ENCODE measurements at regions not wholly inside any gene's neighbourhood (a gene's known extent, or its start where the extent isn't known, plus 50 kb on each side); places are given as distances from the start of the nearest gene placed in this dataset.

GRCh38 chr4:34148322-34148908 lies 2095.9 kb downstream of the ARAP2 start:
- Histone ChIP-seq H3K4me3 (no peak overlapping the region), H3K27ac (no peak overlapping the region), H3K27me3 (no peaks in the 10 kb centered on the region), H3K4me1 (no peaks in the 10 kb centered on the region), H3K36me3 (no peaks in the 10 kb centered on the region), H3K9me3 (no peaks in the 10 kb centered on the region)
- TF ChIP-seq, protein P1, sequence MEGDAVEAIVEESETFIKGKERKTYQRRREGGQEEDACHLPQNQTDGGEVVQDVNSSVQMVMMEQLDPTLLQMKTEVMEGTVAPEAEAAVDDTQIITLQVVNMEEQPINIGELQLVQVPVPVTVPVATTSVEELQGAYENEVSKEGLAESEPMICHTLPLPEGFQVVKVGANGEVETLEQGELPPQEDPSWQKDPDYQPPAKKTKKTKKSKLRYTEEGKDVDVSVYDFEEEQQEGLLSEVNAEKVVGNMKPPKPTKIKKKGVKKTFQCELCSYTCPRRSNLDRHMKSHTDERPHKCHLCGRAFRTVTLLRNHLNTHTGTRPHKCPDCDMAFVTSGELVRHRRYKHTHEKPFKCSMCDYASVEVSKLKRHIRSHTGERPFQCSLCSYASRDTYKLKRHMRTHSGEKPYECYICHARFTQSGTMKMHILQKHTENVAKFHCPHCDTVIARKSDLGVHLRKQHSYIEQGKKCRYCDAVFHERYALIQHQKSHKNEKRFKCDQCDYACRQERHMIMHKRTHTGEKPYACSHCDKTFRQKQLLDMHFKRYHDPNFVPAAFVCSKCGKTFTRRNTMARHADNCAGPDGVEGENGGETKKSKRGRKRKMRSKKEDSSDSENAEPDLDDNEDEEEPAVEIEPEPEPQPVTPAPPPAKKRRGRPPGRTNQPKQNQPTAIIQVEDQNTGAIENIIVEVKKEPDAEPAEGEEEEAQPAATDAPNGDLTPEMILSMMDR (IDR thresholded peaks at IDR 0.05) = no peak
- TF ChIP-seq POLR2A (IDR thresholded peaks at IDR 0.05) (no peak), POLR2AphosphoS5 (IDR thresholded peaks at IDR 0.05) (no peak), EP300 (IDR thresholded peaks at IDR 0.05) (no peak)
- 59 to 70% (median 63%) methylated on average over 2 of the region's 2 CpGs for WGBS, 5 donors
- DNase-seq = no peak
- intact Hi-C loops (cut with DNase I; ENCODE audit: low total_unique reads) = no loop called here

DNA sequence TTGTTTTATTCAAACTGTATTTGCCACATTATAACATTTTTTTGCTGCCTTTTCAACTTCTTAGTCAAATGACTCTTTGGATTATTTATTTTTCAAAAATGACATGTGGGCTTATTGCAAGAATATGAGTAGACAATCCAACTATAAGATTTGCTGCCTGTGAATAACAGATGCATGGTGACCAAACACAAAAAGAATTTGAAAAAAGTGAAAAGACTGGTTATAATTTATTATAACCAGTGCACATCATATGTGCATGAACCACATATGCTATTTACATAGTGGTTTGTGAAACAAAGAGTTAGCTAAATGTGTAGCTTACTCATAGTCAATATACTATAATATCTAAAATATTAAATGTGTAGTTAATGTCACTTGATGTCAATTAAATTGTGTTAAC lies 2086.8 kb downstream of the ARAP2 start:
- TF ChIP-seq, protein P1 (IDR thresholded peaks at IDR 0.05) = no peak
- no peak for TF ChIP-seq POLR2A (IDR thresholded peaks at IDR 0.05)
- no peak for TF ChIP-seq EP300 (IDR thresholded peaks at IDR 0.05)
- no peak for TF ChIP-seq POLR2AphosphoS5 (IDR thresholded peaks at IDR 0.05)
- H3K4me3 ChIP-seq = no peak overlapping the region
- no peaks in the 10 kb centered on the region for H3K27me3 ChIP-seq
- no peak for DNase-seq
- no peak overlapping the region for H3K27ac ChIP-seq
- no peaks in the 10 kb centered on the region for H3K36me3 ChIP-seq
- H3K9me3 ChIP-seq = peaks cover 0 to 11% (median 4%) of the 10 kb centered on the region in 4 donors
- intact Hi-C loops (cut with DNase I; ENCODE audit: low total_unique reads) = no loop called here
- no peaks in the 10 kb centered on the region for H3K4me1 ChIP-seq

DNA sequence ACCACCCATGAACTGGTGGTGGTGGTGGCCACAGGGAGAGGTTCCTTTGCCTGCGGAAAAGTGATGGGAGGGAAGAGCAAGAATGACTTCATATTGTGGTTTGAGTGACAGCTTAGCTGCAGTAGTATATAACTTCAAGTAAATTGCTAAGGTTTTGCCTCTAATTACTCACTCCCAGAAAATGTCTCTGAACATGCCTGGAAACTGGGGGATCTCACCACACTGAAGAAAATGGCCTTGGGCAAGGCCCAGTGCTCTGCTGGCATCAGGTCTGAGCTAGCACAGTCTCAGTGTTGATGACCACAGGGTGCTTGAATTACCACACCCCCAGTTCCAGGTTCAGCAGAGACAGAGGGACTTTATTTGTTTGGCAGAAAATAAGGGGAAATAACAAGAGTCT lies 2085.4 kb downstream of the ARAP2 start:
- intact Hi-C loops (cut with DNase I; ENCODE audit: low total_unique reads) = no loop called here
- Histone ChIP-seq H3K36me3 (no peaks in the 10 kb centered on the region), H3K4me1 (no peaks in the 10 kb centered on the region), H3K27me3 (no peaks in the 10 kb centered on the region), H3K27ac (no peak overlapping the region), H3K9me3 (peaks cover 0 to 11% (median 4%) of the 10 kb centered on the region in 4 donors), H3K4me3 (no peak overlapping the region)
- no peak for DNase-seq
- 75 to 100% (median 94%) methylated on average over 1 of the region's 1 CpG for WGBS, 5 donors
- no peak for TF ChIP-seq POLR2A (IDR thresholded peaks at IDR 0.05)
- no peak for TF ChIP-seq POLR2AphosphoS5 (IDR thresholded peaks at IDR 0.05)
- TF ChIP-seq, protein P1 (IDR thresholded peaks at IDR 0.05) = no peak
- no peak for TF ChIP-seq EP300 (IDR thresholded peaks at IDR 0.05)

- 39 to 61% (median 52%) methylated on average over 1 of the region's 1 CpG for WGBS, 5 donors
- intact Hi-C loops (cut with DNase I; ENCODE audit: low total_unique reads) = no loop called here
- DNase-seq = no peak
- no peaks in the 10 kb centered on the region for H3K36me3 ChIP-seq
- no peak overlapping the region for H3K27ac ChIP-seq
- no peaks in the 10 kb centered on the region for H3K4me1 ChIP-seq
- H3K27me3 ChIP-seq = no peaks in the 10 kb centered on the region
- TF ChIP-seq, protein P1 (IDR thresholded peaks at IDR 0.05) = no peak
- TF ChIP-seq EP300 (IDR thresholded peaks at IDR 0.05) (no peak), POLR2A (IDR thresholded peaks at IDR 0.05) (no peak), POLR2AphosphoS5 (IDR thresholded peaks at IDR 0.05) (no peak)
- H3K9me3 ChIP-seq = peaks cover 0 to 5% (median 0%) of the 10 kb centered on the region in 4 donors
- no peak overlapping the region for H3K4me3 ChIP-seq
Observed at GRCh38 chr4:34170946-34171345, 2073.4 kb downstream of the ARAP2 start.

All from stomach (tissue), 8 donors.